SK-N-MC (cell line): ENCODE measurements at regions not wholly inside any gene's neighbourhood (a gene's known extent, or its start where the extent isn't known, plus 50 kb on each side); places are given as distances from the start of the nearest gene placed in this dataset.

Experiments
- EZH2 ChIP-seq: fragments of 200-600 bp; sonication (generic); IDR thresholded peaks from one replicate; pipeline ENCODE4 v1.6.1; 2017; ENCODE audit warnings: antibody characterized with exemption
- POLR2AphosphoS5 ChIP-seq: IDR thresholded peaks from 2 replicates; pipeline ENCODE4 v1.6.1; 2012; ENCODE audit warnings: mild to moderate bottlenecking, low read depth, low read length, borderline replicate concordance

- TF ChIP-seq POLR2AphosphoS5 (no peak), EZH2 (no peak)
Measured at GRCh38 chr1:87705233-87705632, 376.6 kb downstream of the LMO4 start.
